GM12878 (cell line): ENCODE measurements at regions not wholly inside any gene's neighbourhood (a gene's known extent, or its start where the extent isn't known, plus 50 kb on each side); places are given as distances from the start of the nearest gene placed in this dataset.

Source experiments
- ATAC-seq: fragments of 200-7000 bp; cut with Tn5 transposase; 3 replicates; pipeline ENCODE4 v1.9.1; 2020; ENCODE audit warnings: mild to moderate bottlenecking, moderate library complexity
- BruUV-seq: library from RNA; stranded (reverse); fragments of 400-500 nt; replicated peaks from 2 replicates; lab custom pipeline; 2021; lab: Mats Ljungman, UMichigan
- CTCF ChIA-PET: fragments of 300-600 bp; sonication (Branson Sonifier 250); formaldehyde crosslinking; extraction: SDS; loops from one replicate; lab custom pipeline; 2021; ENCODE audit warnings: inconsistent platforms; lab: Yijun Ruan, JAX
- POLR2A ChIA-PET: fragments of 350-600 bp; formaldehyde crosslinking; extraction: SDS; loops from one replicate; lab custom pipeline; 2021; ENCODE audit warnings: inconsistent platforms; lab: Charles Lee
- RAD21 ChIA-PET: fragments of 300-600 bp; sonication (Branson Sonifier 250); formaldehyde crosslinking; loops from one replicate; lab custom pipeline; 2023; ENCODE audit warnings: antibody characterized with exemption; ENCODE audit not compliant: unreplicated experiment; lab: Charles Lee
- SMC1A ChIA-PET: fragments of 300-600 bp; sonication (Branson Sonifier 250); formaldehyde crosslinking; loops from one replicate; lab custom pipeline; 2023; ENCODE audit not compliant: unreplicated experiment, uncharacterized antibody; lab: Charles Lee
- DNase-seq: peaks from one replicate; pipeline ENCODE4 v3.0.0-alpha.2; 2011; ENCODE audit warnings: low read depth, low spot score
- FAIRE-seq: peaks from 3 replicates; lab custom pipeline; 2011; peaks lifted over from hg19 to GRCh38; lab: Jason Lieb, UNC
- H2AFZ ChIP-seq: 2 replicates; pipeline ENCODE4 v1.6.0; 2011; ENCODE audit warnings: low read depth, low read length, control low read depth; ENCODE audit not compliant: control insufficient read depth
- H3K27ac ChIP-seq: 2 replicates; pipeline ENCODE4 v1.5.1; 2011; ENCODE audit warnings: control low read depth; ENCODE audit not compliant: control insufficient read depth, insufficient read depth
- H3K27me3 ChIP-seq, 2 experiments: replicated peaks in 1 of 2; 2 replicates each; pipeline versions ENCODE4 v1.6.0 to v1.6.1; 2011; ENCODE audit warnings: low read length in 1 of 2; ENCODE audit not compliant: control insufficient read depth in 2 of 2, insufficient read depth in 2 of 2
- H3K36me3 ChIP-seq, 2 experiments: 2 replicates each; pipeline ENCODE4 v1.5.1; 2011; ENCODE audit warnings: low read length in 1 of 2; ENCODE audit not compliant: control insufficient read depth in 2 of 2, insufficient read depth in 2 of 2
- H3K4me1 ChIP-seq: 2 replicates; pipeline ENCODE4 v1.6.1; 2011; ENCODE audit warnings: mild to moderate bottlenecking, low read length, moderate library complexity, mixed read lengths; ENCODE audit not compliant: control insufficient read depth, insufficient read depth
- H3K4me2 ChIP-seq: 2 replicates; pipeline ENCODE4 v1.6.0; 2011; ENCODE audit warnings: control low read depth; ENCODE audit not compliant: control insufficient read depth, insufficient read depth
- H3K4me3 ChIP-seq: fragments of 200-600 bp; sonication (generic); 2 replicates; pipeline ENCODE4 v1.5.1; 2016
- H3K79me2 ChIP-seq: 2 replicates; pipeline ENCODE4 v1.6.0; 2011; ENCODE audit warnings: low read length; ENCODE audit not compliant: control insufficient read depth, insufficient read depth
- H3K9ac ChIP-seq: 2 replicates; pipeline ENCODE4 v1.8.0; 2011; ENCODE audit warnings: low read length, control low read depth, mixed read lengths; ENCODE audit not compliant: control insufficient read depth, insufficient read depth
- H3K9me3 ChIP-seq: replicated peaks from 3 replicates; pipeline ENCODE4 v1.5.1; 2011; ENCODE audit warnings: mild to moderate bottlenecking, low read length; ENCODE audit not compliant: control insufficient read depth, insufficient read depth
- H4K20me1 ChIP-seq: 2 replicates; pipeline ENCODE4 v1.6.0; 2011; ENCODE audit not compliant: control insufficient read depth, insufficient read depth
- ATF7 ChIP-seq: fragments of 450-650 bp; IDR thresholded peaks from 2 replicates; pipeline ENCODE4 v1.6.1; 2016; ENCODE audit warnings: low read depth, mild to moderate bottlenecking
- BMI1 ChIP-seq: fragments of 450-650 bp; IDR thresholded peaks from 2 replicates; pipeline ENCODE4 v1.6.1; 2016; ENCODE audit warnings: mild to moderate bottlenecking, moderate library complexity, borderline replicate concordance
- CEBPZ ChIP-seq: fragments of 150-350 bp; IDR thresholded peaks from 2 replicates; pipeline ENCODE4 v1.6.1; 2016; ENCODE audit warnings: low read depth, low read length
- CHD2 ChIP-seq: IDR thresholded peaks from 2 replicates; pipeline ENCODE4 v1.6.1; 2011; ENCODE audit warnings: low read depth, low read length, improper control_type of control experiment, borderline replicate concordance
- CUX1 ChIP-seq: IDR thresholded peaks from 2 replicates; pipeline ENCODE4 v1.6.1; 2012; ENCODE audit warnings: improper control_type of control experiment, low read depth, low read length; ENCODE audit not compliant: insufficient replicate concordance
- FOS ChIP-seq: IDR thresholded peaks from 3 replicates; pipeline ENCODE4 v1.6.1; 2011; ENCODE audit warnings: borderline replicate concordance; ENCODE audit not compliant: insufficient read length; ENCODE audit errors: extremely low read depth
- HSF1 ChIP-seq: fragments of 150-350 bp; IDR thresholded peaks from 2 replicates; pipeline ENCODE4 v1.6.1; 2014; ENCODE audit warnings: mild to moderate bottlenecking, low read depth, low read length
- JUND ChIP-seq: IDR thresholded peaks from 2 replicates; pipeline ENCODE4 v1.6.1; 2012; ENCODE audit warnings: low read depth, mild to moderate bottlenecking, low read length, improper control_type of control experiment, moderate library complexity
- KDM1A ChIP-seq: fragments of 200-600 bp; sonication (generic); IDR thresholded peaks from 2 replicates; pipeline ENCODE4 v1.6.1; 2016; ENCODE audit warnings: borderline replicate concordance
- NFXL1 ChIP-seq: fragments of 450-650 bp; IDR thresholded peaks from 2 replicates; pipeline ENCODE4 v1.6.1; 2017; ENCODE audit warnings: antibody characterized with exemption, mild to moderate bottlenecking, borderline replicate concordance
- NFYB ChIP-seq: IDR thresholded peaks from 2 replicates; pipeline ENCODE4 v1.6.1; 2011; ENCODE audit warnings: low read depth, mild to moderate bottlenecking, low read length, improper control_type of control experiment, moderate library complexity; ENCODE audit not compliant: insufficient read depth
- NR2F1 ChIP-seq: fragments of 450-650 bp; conservative IDR thresholded peaks from 2 replicates; pipeline ENCODE4 v1.6.1; 2017; ENCODE audit warnings: mild to moderate bottlenecking
- NRF1 ChIP-seq: conservative IDR thresholded peaks from 2 replicates; pipeline ENCODE4 v1.6.1; 2011; ENCODE audit warnings: mild to moderate bottlenecking, low read depth, low read length, improper control_type of control experiment
- RELA ChIP-seq: fragments of 450-650 bp; IDR thresholded peaks from 2 replicates; pipeline ENCODE4 v1.8.0; 2014; ENCODE audit warnings: borderline replicate concordance; ENCODE audit not compliant: partially characterized antibody
- SRF ChIP-seq, 2 experiments: IDR thresholded peaks; 2 replicates each; pipeline ENCODE4 v1.6.1; 2011; ENCODE audit warnings: low read depth in 2 of 2, low read length in 2 of 2, mild to moderate bottlenecking in 1 of 2, moderate library complexity in 1 of 2
- in situ Hi-C: fragments of 300-500 bp; cut with MboI; formaldehyde crosslinking; loops from 9 replicates; pipeline ENCODE4 v1.14.3; 2018; ENCODE audit warnings: mixed read lengths
- intact Hi-C: fragments of 100-400 bp; cut with micrococcal nuclease; formaldehyde crosslinking; loops from one replicate; pipeline ENCODE4 v1.14.2; 2022; ENCODE audit not compliant: unreplicated experiment

GRCh38 chr21:35751171-35751570 is 309.2 kb downstream of the SETD4 start:
- H3K79me2 ChIP-seq, result no peaks in the 10 kb centered on the region
- POLR2A ChIA-PET, result no interaction called here
- H3K27ac ChIP-seq, result no peak overlapping the region
- BruUV-seq, result no TSS peak
- no peaks in the 10 kb centered on the region for H3K4me1 ChIP-seq
- no peak for FAIRE-seq
- no peak for ATAC-seq
- CTCF ChIA-PET, result no interaction called here
- no peak overlapping the region for H3K4me2 ChIP-seq
- in situ Hi-C loops, result no loop called here
- no peaks in the 10 kb centered on the region for H3K9me3 ChIP-seq
- H3K9ac ChIP-seq, result no peak overlapping the region
- no peak for DNase-seq
- SMC1A ChIA-PET, result no interaction called here
- RAD21 ChIA-PET, result no interaction called here
- no peaks in the 10 kb centered on the region for H3K27me3 ChIP-seq
- no peaks in the 10 kb centered on the region for H3K36me3 ChIP-seq
- no peak overlapping the region for H3K4me3 ChIP-seq
- H4K20me1 ChIP-seq, result no peaks in the 10 kb centered on the region
- intact Hi-C loops, result no loop called here
- H2AFZ ChIP-seq, result no peak overlapping the region
- TF ChIP-seq SRF (IDR thresholded peaks at IDR 0.05; ENCODE audit: low read depth in 2 of 2, low read length in 2 of 2) (no peak), BMI1 (no peak), JUND (no peak), NFXL1 (no peak), ATF7 (no peak), CUX1 (no peak), CEBPZ (no peak), FOS (no peak), HSF1 (no peak), NFYB (no peak), NRF1 (no peak), KDM1A (no peak), CHD2 (no peak), RELA (no peak), NR2F1 (no peak)
